ACC112 (cell line): ENCODE measurements at regions not wholly inside any gene's neighbourhood (a gene's known extent, or its start where the extent isn't known, plus 50 kb on each side); places are given as distances from the start of the nearest gene placed in this dataset.
"Not testable (repeated sequence)": the region's sequence is repeated elsewhere in the genome, so short reads cannot be mapped to it uniquely, and the experiment has no call there.

Source experiments
- H2AFZ ChIP-seq: fragments of 200-600 bp; sonication (generic); one replicate; pipeline ENCODE4 v1.6.0; 2017; ENCODE audit warnings: antibody characterized with exemption, low read length; ENCODE audit not compliant: unreplicated experiment
- H3K27ac ChIP-seq: fragments of 200-600 bp; sonication (generic); 2 replicates; pipeline ENCODE4 v1.5.1; 2014; ENCODE audit warnings: low read depth, mild to moderate bottlenecking, antibody characterized with exemption, low read length, moderate library complexity
- H3K27me3 ChIP-seq: fragments of 200-600 bp; sonication (generic); 2 replicates; pipeline ENCODE4 v1.6.1; 2014; ENCODE audit warnings: mild to moderate bottlenecking, antibody characterized with exemption, low read length, moderate library complexity, mixed read lengths; ENCODE audit not compliant: insufficient read depth
- H3K36me3 ChIP-seq: fragments of 200-600 bp; sonication (generic); 2 replicates; pipeline ENCODE4 v1.6.1; 2016; ENCODE audit warnings: mild to moderate bottlenecking, antibody characterized with exemption, low read length, moderate library complexity, mixed read lengths; ENCODE audit not compliant: insufficient read depth
- H3K4me1 ChIP-seq: fragments of 200-600 bp; sonication (generic); one replicate; pipeline ENCODE4 v1.6.1; 2016; ENCODE audit warnings: low read length, mixed read lengths; ENCODE audit not compliant: insufficient read depth, unreplicated experiment, control insufficient read depth
- H3K4me3 ChIP-seq: fragments of 200-600 bp; sonication (generic); 2 replicates; pipeline ENCODE4 v1.5.1; 2014; ENCODE audit warnings: mild to moderate bottlenecking, low read depth, low read length
- H3K79me2 ChIP-seq: fragments of 200-600 bp; sonication (generic); one replicate; pipeline ENCODE4 v1.6.0; 2016; ENCODE audit warnings: low read length; ENCODE audit not compliant: control insufficient read depth, unreplicated experiment, insufficient read depth

GRCh38 chr16:77488652-77489051, 53.8 kb upstream of the ADAMTS18 start:
- Histone ChIP-seq H3K4me1 (no peaks in the 10 kb centered on the region), H3K36me3 (no peaks in the 10 kb centered on the region), H3K79me2 (no peaks in the 10 kb centered on the region), H3K4me3 (no peak overlapping the region), H3K27ac (no peak overlapping the region), H3K27me3 (peaks cover 14% of the 10 kb centered on the region; the same call in 1 of the 2 replicates), H2AFZ (no peak overlapping the region)

GRCh38 chr16:77491091-77491490, 56.3 kb upstream of the ADAMTS18 start:
- Histone ChIP-seq H3K36me3 (no peaks in the 10 kb centered on the region), H3K27me3 (peaks cover 6% of the 10 kb centered on the region; the same call in 1 of the 2 replicates), H3K4me1 (no peaks in the 10 kb centered on the region), H3K4me3 (no peak overlapping the region), H3K27ac (no peak overlapping the region), H2AFZ (no peak overlapping the region), H3K79me2 (no peaks in the 10 kb centered on the region)

- no peak overlapping the region for H2AFZ ChIP-seq
- no peak overlapping the region for H3K4me3 ChIP-seq
- H3K79me2 ChIP-seq, result no peaks in the 10 kb centered on the region
- no peaks in the 10 kb centered on the region; the same call in 1 of the 2 replicates for H3K27me3 ChIP-seq
- H3K36me3 ChIP-seq, result no peaks in the 10 kb centered on the region
- H3K4me1 ChIP-seq, result peaks cover 3% of the 10 kb centered on the region
- H3K27ac ChIP-seq, result no peak overlapping the region
Observed at GRCh38 chr16:77496934-77497333, 62.1 kb upstream of the ADAMTS18 start.

- Histone ChIP-seq H3K79me2 (no peaks in the 10 kb centered on the region), H3K27me3 (no peaks in the 10 kb centered on the region), H3K27ac (no peak overlapping the region), H3K4me3 (no peak overlapping the region), H3K4me1 (peaks cover 3% of the 10 kb centered on the region), H3K36me3 (no peaks in the 10 kb centered on the region), H2AFZ (no peak overlapping the region)
Observed at GRCh38 chr16:77499373-77500285, 64.8 kb upstream of the ADAMTS18 start.

- no peaks in the 10 kb centered on the region for H3K27me3 ChIP-seq
- H3K27ac ChIP-seq, result no peak overlapping the region
- H3K79me2 ChIP-seq, result no peaks in the 10 kb centered on the region
Observed at GRCh38 chr16:77500286-77500598, 65.4 kb upstream of the ADAMTS18 start.

GRCh38 chr16:77500934-77501664, 66.3 kb upstream of the ADAMTS18 start:
- Histone ChIP-seq H3K4me3 (no peak overlapping the region), H3K4me1 (peaks cover 3% of the 10 kb centered on the region), H3K36me3 (no peaks in the 10 kb centered on the region), H3K27ac (no peak overlapping the region), H2AFZ (no peak overlapping the region), H3K27me3 (no peaks in the 10 kb centered on the region), H3K79me2 (no peaks in the 10 kb centered on the region)

More at GRCh38 chr16:77500286-77500598, 65.4 kb upstream of the ADAMTS18 start:
- no peak overlapping the region for H3K4me3 ChIP-seq
- H3K4me1 ChIP-seq, result peaks cover 3% of the 10 kb centered on the region
- no peak overlapping the region for H2AFZ ChIP-seq
- no peaks in the 10 kb centered on the region for H3K36me3 ChIP-seq

- no peaks in the 10 kb centered on the region for H3K79me2 ChIP-seq
- no peaks in the 10 kb centered on the region for H3K36me3 ChIP-seq
- no peaks in the 10 kb centered on the region for H3K27me3 ChIP-seq
- H3K27ac ChIP-seq, result no peak overlapping the region
- H3K4me3 ChIP-seq, result no peak overlapping the region
- H2AFZ ChIP-seq, result no peak overlapping the region
- peaks cover 3% of the 10 kb centered on the region for H3K4me1 ChIP-seq
Observed at GRCh38 chr16:77502448-77502847, 67.6 kb upstream of the ADAMTS18 start.

- H3K4me3 ChIP-seq, H3K79me2 ChIP-seq, H3K4me1 ChIP-seq, H2AFZ ChIP-seq, H3K27ac ChIP-seq, H3K27me3 ChIP-seq, H3K36me3 ChIP-seq: not testable (repeated sequence)
Observed at GRCh38 chr16:77506492-77506891, 71.7 kb upstream of the ADAMTS18 start.

GRCh38 chr16:77509051-77509450, 74.2 kb upstream of the ADAMTS18 start:
- Histone ChIP-seq H3K4me1 (no peaks in the 10 kb centered on the region), H3K36me3 (no peaks in the 10 kb centered on the region), H3K4me3 (no peak overlapping the region), H3K27me3 (0 out of 2 replicates have a peak, but pooled peaks cover 9% of the 10 kb centered on the region), H2AFZ (no peak overlapping the region), H3K27ac (no peak overlapping the region), H3K79me2 (no peaks in the 10 kb centered on the region)

- Histone ChIP-seq H3K79me2 (no peaks in the 10 kb centered on the region), H3K4me3 (no peak overlapping the region), H2AFZ (no peak overlapping the region), H3K27me3 (0 out of 2 replicates have a peak, but pooled peaks cover 9% of the 10 kb centered on the region), H3K4me1 (no peaks in the 10 kb centered on the region), H3K27ac (no peak overlapping the region), H3K36me3 (no peaks in the 10 kb centered on the region)
Observed at GRCh38 chr16:77509796-77510195, 75.0 kb upstream of the ADAMTS18 start.
